Natural killer cell (primary cell): ENCODE measurements at regions not wholly inside any gene's neighbourhood (a gene's known extent, or its start where the extent isn't known, plus 50 kb on each side); places are given as distances from the start of the nearest gene placed in this dataset.

Experiments
- ATAC-seq, 3 donors: fragments of 150-1000 bp in 2 of 3; fragments of 200-7000 bp in 1 of 3; cut with Tn5 transposase; 1 replicate in 1 of 3; 2 replicates in 2 of 3; pipeline ENCODE4 v1.10.0; 2021; ENCODE audit warnings: mild to moderate bottlenecking in 2 of 3, moderate library complexity in 2 of 3
- DNase-seq, 2 donors: peaks; one replicate each; pipeline versions ENCODE4 v3.0.0 to v3.0.0-alpha.2; 2013 to 2021; ENCODE audit warnings: mixed read lengths in 1 of 2
- H3K27ac ChIP-seq: one replicate; pipeline ENCODE4 v1.5.1; 2013; ENCODE audit warnings: mild to moderate bottlenecking, low read length
- H3K27me3 ChIP-seq: one replicate; pipeline ENCODE4 v1.6.1; 2013; ENCODE audit warnings: low read length; ENCODE audit not compliant: control insufficient read depth, insufficient read depth
- H3K36me3 ChIP-seq: one replicate; pipeline ENCODE4 v1.6.1; 2013; ENCODE audit warnings: low read length; ENCODE audit not compliant: control insufficient read depth, insufficient read depth
- H3K4me1 ChIP-seq: one replicate; pipeline ENCODE4 v1.6.1; 2013; ENCODE audit warnings: low read length; ENCODE audit not compliant: control insufficient read depth, insufficient read depth
- H3K4me3 ChIP-seq: one replicate; pipeline ENCODE4 v1.5.1; 2013; ENCODE audit warnings: low read length
- H3K9me3 ChIP-seq: one replicate; pipeline ENCODE4 v1.6.1; 2013; ENCODE audit warnings: low read length; ENCODE audit not compliant: control insufficient read depth, insufficient read depth
- H3K27ac Mint-ChIP-seq, 2 donors: one replicate each; pipeline ENCODE4 v1.8.0; 2022; ENCODE audit warnings: mild to moderate bottlenecking in 2 of 2, mixed read lengths in 2 of 2, moderate library complexity in 1 of 2
- H3K27me3 Mint-ChIP-seq, 2 donors: one replicate each; pipeline ENCODE4 v1.8.0; 2022; ENCODE audit warnings: low read depth in 2 of 2, mixed read lengths in 2 of 2
- H3K36me3 Mint-ChIP-seq: one replicate; pipeline ENCODE4 v1.8.0; 2022; ENCODE audit warnings: mixed read lengths
- H3K4me1 Mint-ChIP-seq, 2 donors: one replicate each; pipeline ENCODE4 v1.8.0; 2022; ENCODE audit warnings: mixed read lengths in 2 of 2
- H3K4me3 Mint-ChIP-seq: one replicate; pipeline ENCODE4 v1.8.0; 2022; ENCODE audit warnings: mild to moderate bottlenecking, moderate library complexity, mixed read lengths
- H3K9me3 Mint-ChIP-seq, 2 donors: one replicate each; pipeline ENCODE4 v1.8.0; 2022; ENCODE audit warnings: mixed read lengths in 2 of 2
- WGBS: methylation state at CpG from one replicate; pipeline ENCODE4 v1.1.7; 2013; ENCODE audit warnings: missing lambda C conversion rate; ENCODE audit not compliant: insufficient coverage; 5-methylcytosine and 5-hydroxymethylcytosine counted together
- intact Hi-C: fragments of 100-400 bp; cut with micrococcal nuclease; formaldehyde crosslinking; loops from one replicate; pipeline ENCODE4 v1.14.2; 2022
- TF ChIP-seq, protein P1 (sequence below): fragments of 200-600 bp; IDR thresholded peaks from one replicate; pipeline ENCODE4 v1.8.0; 2022; ENCODE audit warnings: antibody characterized with exemption

GRCh38 chr20:51082988-51083387 lies 60.1 kb upstream of the KCNG1 start:
- no peak overlapping the region for H3K4me3 Mint-ChIP-seq
- no peak overlapping the region for H3K27ac Mint-ChIP-seq
- H3K36me3 Mint-ChIP-seq = no peaks in the 10 kb centered on the region
- Histone ChIP-seq H3K36me3 (no peaks in the 10 kb centered on the region), H3K4me3 (no peak overlapping the region), H3K27ac (no peak overlapping the region), H3K9me3 (no peaks in the 10 kb centered on the region), H3K4me1 (no peaks in the 10 kb centered on the region), H3K27me3 (no peaks in the 10 kb centered on the region)
- H3K9me3 Mint-ChIP-seq = no peaks in the 10 kb centered on the region
- H3K4me1 Mint-ChIP-seq = no peaks in the 10 kb centered on the region
- TF ChIP-seq, protein P1, sequence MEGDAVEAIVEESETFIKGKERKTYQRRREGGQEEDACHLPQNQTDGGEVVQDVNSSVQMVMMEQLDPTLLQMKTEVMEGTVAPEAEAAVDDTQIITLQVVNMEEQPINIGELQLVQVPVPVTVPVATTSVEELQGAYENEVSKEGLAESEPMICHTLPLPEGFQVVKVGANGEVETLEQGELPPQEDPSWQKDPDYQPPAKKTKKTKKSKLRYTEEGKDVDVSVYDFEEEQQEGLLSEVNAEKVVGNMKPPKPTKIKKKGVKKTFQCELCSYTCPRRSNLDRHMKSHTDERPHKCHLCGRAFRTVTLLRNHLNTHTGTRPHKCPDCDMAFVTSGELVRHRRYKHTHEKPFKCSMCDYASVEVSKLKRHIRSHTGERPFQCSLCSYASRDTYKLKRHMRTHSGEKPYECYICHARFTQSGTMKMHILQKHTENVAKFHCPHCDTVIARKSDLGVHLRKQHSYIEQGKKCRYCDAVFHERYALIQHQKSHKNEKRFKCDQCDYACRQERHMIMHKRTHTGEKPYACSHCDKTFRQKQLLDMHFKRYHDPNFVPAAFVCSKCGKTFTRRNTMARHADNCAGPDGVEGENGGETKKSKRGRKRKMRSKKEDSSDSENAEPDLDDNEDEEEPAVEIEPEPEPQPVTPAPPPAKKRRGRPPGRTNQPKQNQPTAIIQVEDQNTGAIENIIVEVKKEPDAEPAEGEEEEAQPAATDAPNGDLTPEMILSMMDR = no peak
- WGBS = 80% methylated on average over 3 of the region's 3 CpGs
- peaks cover 18 to 68% of the 10 kb centered on the region in 2 donors for H3K27me3 Mint-ChIP-seq
- no peak for DNase-seq
- intact Hi-C loops = no loop called here
- ATAC-seq = no peak

DNA sequence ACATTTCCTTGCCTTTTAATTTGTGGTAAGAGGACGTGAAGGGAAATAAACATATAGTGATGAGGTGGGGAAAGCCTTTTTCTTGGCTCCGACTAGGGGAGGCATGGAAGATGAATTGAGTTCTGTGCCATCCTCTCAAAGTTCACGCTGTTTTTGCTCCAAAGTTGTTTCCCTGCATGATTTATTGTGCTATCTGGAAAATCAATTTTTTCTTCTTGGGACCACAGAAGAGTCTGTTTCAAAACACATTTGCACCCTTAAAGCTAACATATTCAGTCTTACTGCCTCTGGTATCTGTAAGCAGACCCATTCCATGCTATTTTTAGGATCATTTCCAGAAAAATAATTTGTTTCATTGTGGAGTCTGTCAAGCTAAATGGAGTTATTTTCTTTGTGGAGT lies 57.6 kb upstream of the KCNG1 start:
- Histone ChIP-seq H3K4me3 (no peak overlapping the region), H3K36me3 (no peaks in the 10 kb centered on the region), H3K9me3 (no peaks in the 10 kb centered on the region), H3K4me1 (no peaks in the 10 kb centered on the region), H3K27me3 (no peaks in the 10 kb centered on the region), H3K27ac (no peak overlapping the region)
- 63% methylated on average over 3 of the region's 3 CpGs for WGBS
- no peak overlapping the region for H3K4me3 Mint-ChIP-seq
- TF ChIP-seq, protein P1 = no peak
- no peak for ATAC-seq
- intact Hi-C loops = no loop called here
- H3K36me3 Mint-ChIP-seq = no peaks in the 10 kb centered on the region
- no peaks in the 10 kb centered on the region for H3K4me1 Mint-ChIP-seq
- no peak for DNase-seq
- no peaks in the 10 kb centered on the region for H3K9me3 Mint-ChIP-seq
- peaks cover 27 to 68% of the 10 kb centered on the region in 2 donors for H3K27me3 Mint-ChIP-seq
- H3K27ac Mint-ChIP-seq = no peak overlapping the region

DNA sequence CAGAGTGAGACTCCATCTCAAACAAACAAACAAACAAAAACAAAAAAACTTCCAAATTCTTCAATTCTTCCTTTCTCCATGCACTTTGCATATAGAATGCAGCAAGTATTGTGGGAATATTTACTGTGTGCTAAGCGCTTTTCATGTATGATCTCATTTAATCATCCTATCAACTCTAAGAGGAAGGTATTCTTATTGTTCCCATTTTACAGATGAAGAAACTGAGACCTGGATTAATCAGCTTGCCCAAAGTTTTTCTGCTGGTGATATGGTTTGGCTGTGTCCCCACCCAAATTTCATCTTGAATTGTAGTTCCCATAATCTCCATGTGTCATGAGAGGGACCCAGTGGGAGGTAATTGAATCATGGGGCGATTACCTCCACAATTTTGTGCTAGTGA lies 56.6 kb upstream of the KCNG1 start:
- DNase-seq = no peak
- WGBS = 92% methylated on average over 1 of the region's 2 CpGs
- no peaks in the 10 kb centered on the region for H3K27me3 ChIP-seq
- Mint-ChIP-seq H3K4me1 (no peaks in the 10 kb centered on the region), H3K4me3 (no peak overlapping the region), H3K27ac (no peak overlapping the region), H3K27me3 (peaks cover 30 to 65% of the 10 kb centered on the region in 2 donors), H3K9me3 (no peaks in the 10 kb centered on the region), H3K36me3 (no peaks in the 10 kb centered on the region)
- H3K36me3 ChIP-seq = no peaks in the 10 kb centered on the region
- H3K4me3 ChIP-seq = no peak overlapping the region
- intact Hi-C loops = loop anchor here (10.0 kb wide), 1 partner anchor 55 kb away; no protein-coding TSS in a partner anchor
- TF ChIP-seq, protein P1 = no peak
- ATAC-seq = no peak
- no peaks in the 10 kb centered on the region for H3K4me1 ChIP-seq
- no peaks in the 10 kb centered on the region for H3K9me3 ChIP-seq
- H3K27ac ChIP-seq = no peak overlapping the region

DNA sequence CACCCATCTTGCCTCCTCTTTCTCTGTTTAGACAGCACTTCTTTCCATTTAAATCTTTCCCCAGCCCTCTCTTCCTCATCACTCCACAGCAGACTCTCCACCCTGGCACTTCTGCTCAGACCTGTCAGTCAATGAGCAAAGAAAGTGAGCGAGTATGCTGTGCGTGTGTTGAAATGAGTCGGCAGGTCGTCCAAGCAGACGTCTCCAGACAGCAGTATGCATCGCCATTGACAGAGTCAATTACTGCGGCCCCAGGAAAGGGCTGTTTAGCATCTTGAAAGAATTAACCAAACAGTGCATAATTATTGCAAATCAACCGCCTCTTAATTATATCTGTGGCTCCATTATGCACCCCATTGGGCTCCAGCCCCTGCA lies 54.8 kb upstream of the KCNG1 start:
- Histone ChIP-seq H3K4me3 (no peak overlapping the region), H3K27me3 (no peaks in the 10 kb centered on the region), H3K36me3 (no peaks in the 10 kb centered on the region), H3K27ac (no peak overlapping the region), H3K9me3 (no peaks in the 10 kb centered on the region), H3K4me1 (no peaks in the 10 kb centered on the region)
- H3K4me1 Mint-ChIP-seq = no peaks in the 10 kb centered on the region
- ATAC-seq = no peak
- intact Hi-C loops = loop anchor here (10.0 kb wide), 1 partner anchor 57 kb away; no protein-coding TSS in a partner anchor
- 32% methylated on average over 8 of the region's 8 CpGs for WGBS
- no peak overlapping the region for H3K27ac Mint-ChIP-seq
- no peaks in the 10 kb centered on the region for H3K36me3 Mint-ChIP-seq
- no peaks in the 10 kb centered on the region for H3K9me3 Mint-ChIP-seq
- H3K27me3 Mint-ChIP-seq = peaks cover 28 to 61% of the 10 kb centered on the region in 2 donors
- TF ChIP-seq, protein P1 = no peak
- no peak for DNase-seq
- no peak overlapping the region for H3K4me3 Mint-ChIP-seq
